Uterus (tissue), 3 donors: ENCODE measurements at regions not wholly inside any gene's neighbourhood (a gene's known extent, or its start where the extent isn't known, plus 50 kb on each side); places are given as distances from the start of the nearest gene placed in this dataset.

Experiments
- DNase-seq, 2 donors: peaks; one replicate each; pipeline ENCODE4 v3.0.0-alpha.2; 2019 to 2020
- H3K27ac ChIP-seq, 2 donors: fragments of 200-600 bp; sonication (generic); 1 replicate in 1 of 2; 2 replicates in 1 of 2; pipeline ENCODE4 v1.5.1; 2016 to 2018
- H3K27me3 ChIP-seq, 2 donors: fragments of 200-600 bp; sonication (generic); one replicate each; pipeline ENCODE4 v1.5.1; 2018 to 2019; ENCODE audit warnings: control low read depth in 1 of 2
- H3K36me3 ChIP-seq, 2 donors: fragments of 200-600 bp; sonication (generic); one replicate each; pipeline ENCODE4 v1.5.1; 2019; ENCODE audit warnings: control low read depth in 1 of 2
- H3K4me1 ChIP-seq, 2 donors: fragments of 200-600 bp; sonication (generic); one replicate each; pipeline ENCODE4 v1.5.1; 2018 to 2019; ENCODE audit warnings: control low read depth in 1 of 2
- H3K4me3 ChIP-seq, 2 donors: fragments of 200-600 bp; sonication (generic); 1 replicate in 1 of 2; 2 replicates in 1 of 2; pipeline ENCODE4 v1.5.1; 2018 to 2019; ENCODE audit warnings: mild to moderate bottlenecking in 1 of 2
- H3K9me3 ChIP-seq, 2 donors: fragments of 200-600 bp; sonication (generic); one replicate each; pipeline ENCODE4 v1.5.1; 2019; ENCODE audit warnings: control low read depth in 1 of 2
- CTCF ChIP-seq, 4 experiments: fragments of 200-600 bp in 2 of 4; fragments of 450-650 bp in 2 of 4; sonication (generic) in 2 of 4; IDR thresholded peaks; one replicate each; pipeline ENCODE4 v1.5.1; 2016 to 2019; ENCODE audit warnings: antibody characterized with exemption in 4 of 4, mild to moderate bottlenecking in 2 of 4, moderate library complexity in 1 of 4
- POLR2A ChIP-seq, 2 donors: fragments of 450-650 bp; IDR thresholded peaks; one replicate each; pipeline ENCODE4 v1.6.1; 2016; ENCODE audit warnings: antibody characterized with exemption in 2 of 2, mild to moderate bottlenecking in 1 of 2, moderate library complexity in 1 of 2
- intact Hi-C: fragments of 100-400 bp; cut with DNase I; formaldehyde crosslinking; loops from one replicate; pipeline ENCODE4 v1.15.1; 2023; ENCODE audit warnings: low total_unique reads
- donor health status: DM: yes; HTN: yes; CAD: no.

GRCh38 chr6:14462135-14462534, 344.6 kb downstream of the CD83 start:
- intact Hi-C loops: no loop called here
- Histone ChIP-seq H3K4me3 (no peak overlapping the region), H3K27me3 (no peaks in the 10 kb centered on the region)

GRCh38 chr6:14462566-14462965, 345.0 kb downstream of the CD83 start:
- TF ChIP-seq POLR2A (IDR thresholded peaks at IDR 0.05) (no peak), CTCF (IDR thresholded peaks at IDR 0.05) (no peak)
- no peak overlapping the region for H3K27ac ChIP-seq
- no peaks in the 10 kb centered on the region for H3K4me1 ChIP-seq
- H3K27me3 ChIP-seq: no peaks in the 10 kb centered on the region
- no peaks in the 10 kb centered on the region for H3K36me3 ChIP-seq
- H3K4me3 ChIP-seq: no peak overlapping the region
- DNase-seq: no peak
- intact Hi-C loops: no loop called here
- H3K9me3 ChIP-seq: no peaks in the 10 kb centered on the region

More at GRCh38 chr6:14462135-14462534, 344.6 kb downstream of the CD83 start:
- TF ChIP-seq POLR2A (IDR thresholded peaks at IDR 0.05): no peak
- no peak for TF ChIP-seq CTCF (IDR thresholded peaks at IDR 0.05)
- no peak for DNase-seq
- H3K4me1 ChIP-seq: no peaks in the 10 kb centered on the region
- H3K27ac ChIP-seq: no peak overlapping the region
- no peaks in the 10 kb centered on the region for H3K9me3 ChIP-seq
- no peaks in the 10 kb centered on the region for H3K36me3 ChIP-seq

DNA sequence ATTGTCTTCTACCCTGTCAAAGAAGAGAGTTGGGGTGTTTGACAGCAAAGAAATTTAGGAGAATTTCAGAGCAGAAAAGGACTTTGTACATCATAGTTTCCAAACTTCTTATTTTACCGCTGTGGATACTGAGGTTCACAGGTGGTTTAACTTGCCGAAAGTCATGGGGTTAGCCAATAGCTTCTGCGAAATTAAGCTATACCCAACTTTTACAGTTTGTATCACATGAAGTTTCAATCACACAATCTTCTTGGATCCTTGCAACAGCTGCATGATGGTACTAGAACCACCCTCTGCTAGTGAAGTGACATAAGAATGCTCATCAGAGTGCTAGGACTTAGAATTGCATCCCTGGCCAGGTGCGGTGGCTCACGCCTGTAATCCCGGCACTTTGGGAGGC, 345.5 kb downstream of the CD83 start:
- no peak overlapping the region for H3K27ac ChIP-seq
- intact Hi-C loops: no loop called here
- no peaks in the 10 kb centered on the region for H3K4me1 ChIP-seq
- H3K4me3 ChIP-seq: no peak overlapping the region
- no peaks in the 10 kb centered on the region for H3K27me3 ChIP-seq
- H3K9me3 ChIP-seq: no peaks in the 10 kb centered on the region
- no peak for DNase-seq
- no peaks in the 10 kb centered on the region for H3K36me3 ChIP-seq
- TF ChIP-seq CTCF (IDR thresholded peaks at IDR 0.05) (no peak), POLR2A (IDR thresholded peaks at IDR 0.05) (no peak)

GRCh38 chr6:14464055-14464454, 346.5 kb downstream of the CD83 start:
- Histone ChIP-seq H3K36me3 (no peaks in the 10 kb centered on the region), H3K9me3 (no peaks in the 10 kb centered on the region), H3K4me3 (no peak overlapping the region), H3K4me1 (no peaks in the 10 kb centered on the region), H3K27ac (no peak overlapping the region), H3K27me3 (no peaks in the 10 kb centered on the region)
- intact Hi-C loops: no loop called here
- no peak for DNase-seq
- TF ChIP-seq CTCF (IDR thresholded peaks at IDR 0.05) (peak in 1 of 4 experiments; percentile 15), POLR2A (IDR thresholded peaks at IDR 0.05) (no peak)

- Histone ChIP-seq H3K36me3 (no peaks in the 10 kb centered on the region), H3K9me3 (no peaks in the 10 kb centered on the region), H3K27ac (no peak overlapping the region), H3K27me3 (no peaks in the 10 kb centered on the region), H3K4me3 (no peak overlapping the region), H3K4me1 (no peaks in the 10 kb centered on the region)
- no peak for TF ChIP-seq POLR2A (IDR thresholded peaks at IDR 0.05)
- TF ChIP-seq CTCF (IDR thresholded peaks at IDR 0.05): no peak
- DNase-seq: no peak
- intact Hi-C loops: no loop called here
Measured at GRCh38 chr6:14464716-14465115, 347.1 kb downstream of the CD83 start.
